Neural progenitor cell (in vitro differentiated cells): ENCODE measurements at regions not wholly inside any gene's neighbourhood (a gene's known extent, or its start where the extent isn't known, plus 50 kb on each side); places are given as distances from the start of the nearest gene placed in this dataset.

ENCODE experiments used
- EZH2 ChIP-seq: fragments of 200-600 bp; sonication (generic); IDR thresholded peaks from 2 replicates; pipeline ENCODE4 v1.6.1; 2017; ENCODE audit warnings: antibody characterized with exemption, mild to moderate bottlenecking, moderate library complexity
- EZH2phosphoT487 ChIP-seq: fragments of 200-600 bp; sonication (generic); IDR thresholded peaks from 2 replicates; pipeline ENCODE4 v1.6.1; 2017; ENCODE audit warnings: antibody characterized with exemption
- TF ChIP-seq, protein P1 (sequence below): fragments of 200-600 bp; sonication (generic); IDR thresholded peaks from 2 replicates; pipeline ENCODE4 v1.5.1; 2017; ENCODE audit warnings: antibody characterized with exemption, mild to moderate bottlenecking

GRCh38 chr11:38968951-38969350, 2370.9 kb upstream of the RAG2 start:
- TF ChIP-seq, protein P1, sequence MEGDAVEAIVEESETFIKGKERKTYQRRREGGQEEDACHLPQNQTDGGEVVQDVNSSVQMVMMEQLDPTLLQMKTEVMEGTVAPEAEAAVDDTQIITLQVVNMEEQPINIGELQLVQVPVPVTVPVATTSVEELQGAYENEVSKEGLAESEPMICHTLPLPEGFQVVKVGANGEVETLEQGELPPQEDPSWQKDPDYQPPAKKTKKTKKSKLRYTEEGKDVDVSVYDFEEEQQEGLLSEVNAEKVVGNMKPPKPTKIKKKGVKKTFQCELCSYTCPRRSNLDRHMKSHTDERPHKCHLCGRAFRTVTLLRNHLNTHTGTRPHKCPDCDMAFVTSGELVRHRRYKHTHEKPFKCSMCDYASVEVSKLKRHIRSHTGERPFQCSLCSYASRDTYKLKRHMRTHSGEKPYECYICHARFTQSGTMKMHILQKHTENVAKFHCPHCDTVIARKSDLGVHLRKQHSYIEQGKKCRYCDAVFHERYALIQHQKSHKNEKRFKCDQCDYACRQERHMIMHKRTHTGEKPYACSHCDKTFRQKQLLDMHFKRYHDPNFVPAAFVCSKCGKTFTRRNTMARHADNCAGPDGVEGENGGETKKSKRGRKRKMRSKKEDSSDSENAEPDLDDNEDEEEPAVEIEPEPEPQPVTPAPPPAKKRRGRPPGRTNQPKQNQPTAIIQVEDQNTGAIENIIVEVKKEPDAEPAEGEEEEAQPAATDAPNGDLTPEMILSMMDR: no peak
- TF ChIP-seq EZH2phosphoT487: no peak
- no peak for TF ChIP-seq EZH2
